Loucy (cell line): ENCODE measurements at regions not wholly inside any gene's neighbourhood (a gene's known extent, or its start where the extent isn't known, plus 50 kb on each side); places are given as distances from the start of the nearest gene placed in this dataset.

Source experiments
- CTCF ChIP-seq: fragments of 200-600 bp; sonication (generic); conservative IDR thresholded peaks from 2 replicates; pipeline ENCODE4 v1.5.1; 2014; ENCODE audit warnings: mild to moderate bottlenecking, antibody characterized with exemption, low read length
- EZH2phosphoT487 ChIP-seq: fragments of 200-600 bp; IDR thresholded peaks from 2 replicates; pipeline ENCODE4 v1.6.1; 2018; ENCODE audit warnings: antibody characterized with exemption, mild to moderate bottlenecking, moderate library complexity, borderline replicate concordance

- TF ChIP-seq CTCF (no peak), EZH2phosphoT487 (no peak)
These were observed 318.4 kb upstream of the GIMD1 start for GRCh38 chr4:106687026-106687425.
